Liver (tissue), 8 donors: ENCODE measurements at regions not wholly inside any gene's neighbourhood (a gene's known extent, or its start where the extent isn't known, plus 50 kb on each side); places are given as distances from the start of the nearest gene placed in this dataset.

Experiments
- DNase-seq: peaks from one replicate; pipeline ENCODE4 v3.0.0-alpha.2; 2017; ENCODE audit warnings: low spot score
- H3K27ac ChIP-seq, 2 donors: one replicate each; pipeline ENCODE4 v1.7.0; 2013; ENCODE audit warnings: inconsistent platforms in 2 of 2, low read length in 2 of 2, control low read depth in 1 of 2, low read depth in 1 of 2, mild to moderate bottlenecking in 1 of 2
- H3K27me3 ChIP-seq, 4 donors: one replicate each; pipeline versions ENCODE4 v1.6.1 to v1.7.0; 2013; ENCODE audit warnings: low read length in 3 of 4, inconsistent platforms in 1 of 4, mild to moderate bottlenecking in 1 of 4, moderate library complexity in 1 of 4; ENCODE audit not compliant: control insufficient read depth in 4 of 4, insufficient read depth in 4 of 4
- H3K36me3 ChIP-seq, 4 donors: one replicate each; pipeline versions ENCODE4 v1.6.1 to v1.7.0; 2013; ENCODE audit warnings: low read length in 3 of 4, mild to moderate bottlenecking in 3 of 4, low read depth in 1 of 4, moderate library complexity in 1 of 4; ENCODE audit not compliant: control insufficient read depth in 4 of 4, insufficient read depth in 3 of 4
- H3K4me1 ChIP-seq, 4 donors: one replicate each; pipeline versions ENCODE4 v1.6.1 to v1.7.0; 2013; ENCODE audit warnings: low read length in 3 of 4, mild to moderate bottlenecking in 3 of 4, moderate library complexity in 1 of 4; ENCODE audit not compliant: control insufficient read depth in 4 of 4, insufficient read depth in 4 of 4
- H3K4me3 ChIP-seq, 3 donors: one replicate each; pipeline versions ENCODE4 v1.6.1 to v1.7.0; 2013; ENCODE audit warnings: low read length in 3 of 3, control low read depth in 1 of 3, low read depth in 1 of 3, mild to moderate bottlenecking in 1 of 3
- H3K9ac ChIP-seq, 2 donors: one replicate each; pipeline ENCODE4 v1.7.0; 2013; ENCODE audit warnings: low read length in 2 of 2, mild to moderate bottlenecking in 2 of 2, moderate library complexity in 2 of 2, control low read depth in 1 of 2, low read depth in 1 of 2
- H3K9me3 ChIP-seq, 4 donors: one replicate each; pipeline versions ENCODE4 v1.6.1 to v1.7.0; 2013; ENCODE audit warnings: low read length in 3 of 4; ENCODE audit not compliant: control insufficient read depth in 4 of 4
- ATF3 ChIP-seq: IDR thresholded peaks from 2 replicates; pipeline ENCODE4 v1.6.1; 2016; ENCODE audit warnings: antibody characterized with exemption
- CTCF ChIP-seq: fragments of 150-350 bp; IDR thresholded peaks from 2 replicates; pipeline ENCODE4 v1.5.1; 2017; ENCODE audit warnings: improper control_type of control experiment, low read depth, low read length; ENCODE audit not compliant: missing input control
- EGR1 ChIP-seq, 2 donors: IDR thresholded peaks; 2 replicates each; pipeline ENCODE4 v1.6.1; 2016 to 2018; ENCODE audit warnings: antibody characterized with exemption in 2 of 2, low read depth in 2 of 2
- FOXA1 ChIP-seq: IDR thresholded peaks from 2 replicates; pipeline ENCODE4 v1.6.1; 2016; ENCODE audit warnings: antibody characterized with exemption
- FOXA2 ChIP-seq: IDR thresholded peaks from 2 replicates; pipeline ENCODE4 v1.6.1; 2016; ENCODE audit warnings: antibody characterized with exemption
- GABPA ChIP-seq, 2 donors: IDR thresholded peaks in 1 of 2; conservative IDR thresholded peaks in 1 of 2; 2 replicates each; pipeline ENCODE4 v1.6.1; 2016; ENCODE audit warnings: antibody characterized with exemption in 2 of 2, mild to moderate bottlenecking in 1 of 2, moderate library complexity in 1 of 2
- HNF4A ChIP-seq, 2 donors: conservative IDR thresholded peaks; 2 replicates each; pipeline ENCODE4 v1.6.1; 2016; ENCODE audit warnings: antibody characterized with exemption in 2 of 2, mild to moderate bottlenecking in 2 of 2
- JUND ChIP-seq, 2 donors: IDR thresholded peaks; 2 replicates each; pipeline ENCODE4 v1.6.1; 2016; ENCODE audit warnings: antibody characterized with exemption in 2 of 2
- MAX ChIP-seq: IDR thresholded peaks from 2 replicates; pipeline ENCODE4 v1.6.1; 2016; ENCODE audit warnings: antibody characterized with exemption
- NR2F2 ChIP-seq: IDR thresholded peaks from 2 replicates; pipeline ENCODE4 v1.6.1; 2016; ENCODE audit warnings: antibody characterized with exemption
- RAD21 ChIP-seq, 2 donors: IDR thresholded peaks; 2 replicates each; pipeline ENCODE4 v1.6.1; 2016; ENCODE audit warnings: antibody characterized with exemption in 2 of 2, mild to moderate bottlenecking in 2 of 2
- REST ChIP-seq: IDR thresholded peaks from 2 replicates; pipeline ENCODE4 v1.6.1; 2016; ENCODE audit warnings: antibody characterized with exemption, mild to moderate bottlenecking
- SP1 ChIP-seq: IDR thresholded peaks from 2 replicates; pipeline ENCODE4 v1.6.1; 2018; ENCODE audit warnings: antibody characterized with exemption, mild to moderate bottlenecking
- TAF1 ChIP-seq: conservative IDR thresholded peaks from 2 replicates; pipeline ENCODE4 v1.6.1; 2016; ENCODE audit warnings: antibody characterized with exemption, mild to moderate bottlenecking
- YY1 ChIP-seq: IDR thresholded peaks from 2 replicates; pipeline ENCODE4 v1.6.1; 2016; ENCODE audit warnings: antibody characterized with exemption, mild to moderate bottlenecking
- ZBTB33 ChIP-seq: IDR thresholded peaks from 2 replicates; pipeline ENCODE4 v1.6.1; 2016; ENCODE audit warnings: antibody characterized with exemption
- WGBS: extraction: QIAGEN DNeasy Blood & Tissue Kit; methylation state at CpG from one replicate; pipeline ENCODE4 v1.1.7; 2013; 5-methylcytosine and 5-hydroxymethylcytosine counted together
- donor health status: healthy.
- donor health status: healthy.
- donor health status: healthy.
- donor health status: healthy.
- donor health status: healthy.

GRCh38 chr1:163512349-163512989 lies 190.7 kb downstream of the NUF2 start:
- no peak overlapping the region for H3K9ac ChIP-seq
- TF ChIP-seq SP1, result no peak
- no peak for TF ChIP-seq ATF3
- no peak for TF ChIP-seq ZBTB33
- no peak for TF ChIP-seq MAX
- no peak for TF ChIP-seq FOXA1
- TF ChIP-seq EGR1 (IDR thresholded peaks at IDR 0.05; ENCODE audit: low read depth in 2 of 2), result no peak
- TF ChIP-seq HNF4A (conservative IDR thresholded peaks at IDR 0.05), result no peak
- TF ChIP-seq JUND (IDR thresholded peaks at IDR 0.05), result no peak
- TF ChIP-seq GABPA (IDR thresholded peaks at IDR 0.05 in 1 of 2, conservative IDR thresholded peaks at IDR 0.05 in 1 of 2), result no peak
- TF ChIP-seq FOXA2, result no peak
- no peak for TF ChIP-seq NR2F2
- TF ChIP-seq TAF1, result no peak
- no peak for TF ChIP-seq RAD21 (IDR thresholded peaks at IDR 0.05)
- no peak overlapping the region for H3K27ac ChIP-seq
- no peaks in the 10 kb centered on the region for H3K36me3 ChIP-seq
- no peaks in the 10 kb centered on the region for H3K9me3 ChIP-seq
- H3K4me1 ChIP-seq, result no peaks in the 10 kb centered on the region
- H3K27me3 ChIP-seq, result no peaks in the 10 kb centered on the region
- WGBS, result 61% methylated on average over 2 of the region's 2 CpGs
- H3K4me3 ChIP-seq, result no peak overlapping the region
- DNase-seq, result no peak

- Histone ChIP-seq H3K9ac (no peak overlapping the region), H3K27ac (no peak overlapping the region), H3K4me1 (no peaks in the 10 kb centered on the region), H3K4me3 (no peak overlapping the region), H3K9me3 (no peaks in the 10 kb centered on the region), H3K27me3 (peaks cover 0 to 3% (median 0%) of the 10 kb centered on the region in 4 donors), H3K36me3 (no peaks in the 10 kb centered on the region)
- no peak for DNase-seq
- TF ChIP-seq MAX (no peak), ZBTB33 (no peak), YY1 (no peak), NR2F2 (no peak), FOXA1 (no peak), ATF3 (no peak), REST (no peak), HNF4A (conservative IDR thresholded peaks at IDR 0.05) (no peak), SP1 (no peak), CTCF (no peak), TAF1 (no peak)
- 88% methylated on average over 7 of the region's 7 CpGs for WGBS
Measured at GRCh38 chr1:163523375-163524029, 201.7 kb downstream of the NUF2 start.
